ENCODE measurements at regions not wholly inside any gene's neighbourhood (a gene's known extent, or its start where the extent isn't known, plus 50 kb on each side); places are given as distances from the start of the nearest gene placed in this dataset.
"Not testable (repeated sequence)": the region's sequence is repeated elsewhere in the genome, so short reads cannot be mapped to it uniquely, and the experiment has no call there.

- no peak for DNase-seq (ENCODE audit: low read depth in 2 of 2)
Observed at GRCh38 chr4:17064959-17065358, 166.5 kb upstream of the LDB2 start.

- peak; percentile 79 to 84 for DNase-seq (ENCODE audit: low read depth in 2 of 2)
Observed at GRCh38 chr4:17063888-17064287, 165.4 kb upstream of the LDB2 start.

- DNase-seq (ENCODE audit: low read depth in 2 of 2), result no peak
Observed at GRCh38 chr4:17060230-17060629, 161.8 kb upstream of the LDB2 start.

- peak; percentile 73 to 74 for DNase-seq (ENCODE audit: low read depth in 2 of 2)
Observed at GRCh38 chr4:17058916-17059741, 160.7 kb upstream of the LDB2 start.

GRCh38 chr4:17058536-17058915 is 160.1 kb upstream of the LDB2 start:
- no peak for DNase-seq (ENCODE audit: low read depth in 2 of 2)

- DNase-seq (ENCODE audit: low read depth in 2 of 2), result no peak
Observed at GRCh38 chr4:17057035-17057434, 158.6 kb upstream of the LDB2 start.

GRCh38 chr4:17055788-17056187 is 157.3 kb upstream of the LDB2 start:
- DNase-seq (ENCODE audit: low read depth in 2 of 2), result peak; percentile 82 to 83

GRCh38 chr4:17045866-17046265 is 147.4 kb upstream of the LDB2 start:
- DNase-seq (ENCODE audit: low read depth in 2 of 2), result no peak

GRCh38 chr4:17038510-17039176 is 140.2 kb upstream of the LDB2 start:
- DNase-seq (ENCODE audit: low read depth in 2 of 2), result no peak

GRCh38 chr4:17033768-17034181 is 135.3 kb upstream of the LDB2 start:
- DNase-seq (ENCODE audit: low read depth in 2 of 2), result no peak

GRCh38 chr4:17033025-17033767 is 134.8 kb upstream of the LDB2 start:
- no peak for DNase-seq (ENCODE audit: low read depth in 2 of 2)

- peak; percentile 61 to 63 for DNase-seq (ENCODE audit: low read depth in 2 of 2)
Observed at GRCh38 chr4:17030543-17030942, 132.1 kb upstream of the LDB2 start.

GRCh38 chr4:17029964-17030363 is 131.5 kb upstream of the LDB2 start:
- no peak for DNase-seq (ENCODE audit: low read depth in 2 of 2)

GRCh38 chr4:17029432-17029831 is 131.0 kb upstream of the LDB2 start:
- DNase-seq (ENCODE audit: low read depth in 2 of 2), result no peak

GRCh38 chr4:17027495-17027894 is 129.1 kb upstream of the LDB2 start:
- peak; percentile 96 to 97 for DNase-seq (ENCODE audit: low read depth in 2 of 2)

- no peak for DNase-seq (ENCODE audit: low read depth in 2 of 2)
Observed at GRCh38 chr4:17024425-17024824, 126.0 kb upstream of the LDB2 start.

GRCh38 chr4:17020901-17021300 is 122.5 kb upstream of the LDB2 start:
- DNase-seq (ENCODE audit: low read depth in 2 of 2), result no peak

- no peak for DNase-seq (ENCODE audit: low read depth in 2 of 2)
Observed at GRCh38 chr4:17020451-17020850, 122.0 kb upstream of the LDB2 start.

- DNase-seq (ENCODE audit: low read depth in 2 of 2), result not testable (repeated sequence)
Observed at GRCh38 chr4:17018621-17019020, 120.2 kb upstream of the LDB2 start.

- DNase-seq (ENCODE audit: low read depth in 2 of 2), result no peak
Observed at GRCh38 chr4:17018013-17018412, 119.6 kb upstream of the LDB2 start.

- peak; percentile 56 to 66 for DNase-seq (ENCODE audit: low read depth in 2 of 2)
Observed at GRCh38 chr4:17013382-17014006, 115.0 kb upstream of the LDB2 start.

- DNase-seq (ENCODE audit: low read depth in 2 of 2), result no peak
Observed at GRCh38 chr4:17012451-17012850, 114.0 kb upstream of the LDB2 start.
